ENCODE measurements at regions not wholly inside any gene's neighbourhood (a gene's known extent, or its start where the extent isn't known, plus 50 kb on each side); places are given as distances from the start of the nearest gene placed in this dataset.

DNA sequence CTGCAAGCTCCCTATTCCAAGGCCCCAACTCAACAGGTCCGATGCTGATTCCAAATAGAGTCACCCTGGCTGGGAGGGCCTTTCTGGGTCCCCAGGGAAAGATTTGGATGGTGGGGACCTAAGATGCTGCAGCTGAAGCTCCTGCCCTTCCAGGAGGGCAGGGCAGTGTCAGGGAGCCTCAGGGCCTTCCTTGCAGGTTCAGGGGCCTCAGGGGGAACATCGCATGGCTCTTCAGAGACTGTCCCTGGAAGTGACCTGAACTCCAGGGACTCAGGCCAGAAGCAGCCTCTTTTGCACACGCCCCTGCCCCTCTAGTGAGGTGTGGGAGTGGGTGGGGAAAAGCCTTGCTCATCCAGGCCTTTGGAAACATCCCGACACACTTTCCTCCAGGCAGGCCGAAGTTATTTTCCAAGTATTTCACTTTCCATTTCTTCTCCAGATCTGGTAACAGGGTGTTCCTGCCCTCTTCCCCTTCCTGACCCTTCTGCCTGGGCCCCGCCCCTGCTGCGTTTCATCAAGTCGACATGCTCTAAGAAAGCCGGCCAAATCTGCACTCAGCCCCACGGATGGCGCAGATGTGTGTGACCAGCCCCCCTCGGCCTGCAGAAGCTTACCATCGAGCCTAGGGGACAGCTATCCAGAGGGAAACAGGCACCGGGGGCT is 159.5 kb downstream of the FGF18 start:
- DNase-seq (ENCODE audit: low read depth in 1 of 2, low spot score in 2 of 2): no peak
- H3K14ac ChIP-seq (ENCODE audit: insufficient read length): no peak overlapping the region
- H2BK20ac ChIP-seq (ENCODE audit: low read length): no peak overlapping the region
- ChIA-PET POLR2A (ENCODE audit: partially characterized antibody) (interaction anchor here (1.1 to 1.3 kb wide), 2 partner anchors 9 to 89 kb away, joined by 5 to 8 read pairs; no protein-coding TSS in a partner anchor), CTCF (ENCODE audit: partially characterized antibody) (interaction anchor here (0.9 to 1.0 kb wide), 2 partner anchors 17 to 160 kb away, joined by 3 read pairs; partner anchors contain the start of gene FGF18)
- no peak overlapping the region for H2AK5ac ChIP-seq (ENCODE audit: low read depth, low read length)
- no peak overlapping the region for H3K27ac ChIP-seq (ENCODE audit: low read depth, low read length)
- H3K79me2 ChIP-seq (ENCODE audit: control insufficient read depth in 1 of 2, insufficient read depth in 2 of 2, low read length in 2 of 2): no peaks in the 10 kb centered on the region
- no peak overlapping the region for H3K56ac ChIP-seq (replicated peaks; ENCODE audit: insufficient read length, low read depth, low read length)
- H2BK12ac ChIP-seq (ENCODE audit: low read depth, low read length): no peak overlapping the region
- peak overlapping the region; percentile 32 for H4K91ac ChIP-seq (replicated peaks; ENCODE audit: insufficient read length, low read length)
- no peaks in the 10 kb centered on the region for H3K36me3 ChIP-seq (ENCODE audit: control insufficient read depth in 2 of 4, insufficient read depth in 4 of 4, low read length in 3 of 4)
- H3K4me3 ChIP-seq (ENCODE audit: extremely low read depth in 1 of 4, insufficient read depth in 2 of 4, low read depth in 3 of 4, low read length in 4 of 4): no peak overlapping the region
- H4K8ac ChIP-seq (ENCODE audit: extremely low read depth, insufficient read depth, low read length): no peak overlapping the region; the same call in 1 of the 2 replicates
- no peak overlapping the region for H3K9ac ChIP-seq (replicated peaks in 1 of 4; ENCODE audit: extremely low read depth in 1 of 4, low read depth in 3 of 4, low read length in 3 of 4)
- H2BK5ac ChIP-seq (ENCODE audit: low read depth, low read length): no peak overlapping the region
- H3K9me3 ChIP-seq (ENCODE audit: insufficient read depth in 2 of 2, low read depth in 1 of 2, low read length in 1 of 2): no peaks in the 10 kb centered on the region
- H3K4me2 ChIP-seq (ENCODE audit: insufficient read depth in 1 of 2, low read depth in 2 of 2, low read length in 2 of 2): no peak overlapping the region
- H3K4me1 ChIP-seq (replicated peaks in 1 of 4; ENCODE audit: control insufficient read depth in 3 of 4, insufficient read depth in 4 of 4, low read length in 3 of 4): peaks cover 0 to 6% (median 0%) of the 10 kb centered on the region in 4 experiments; a peak in 2 of 7 replicates
- no peaks in the 10 kb centered on the region for H3K79me1 ChIP-seq (ENCODE audit: low read depth, low read length)
- no peak overlapping the region for H2BK15ac ChIP-seq (ENCODE audit: low read length)
- H4K20me1 ChIP-seq (replicated peaks in 1 of 2; ENCODE audit: control insufficient read depth in 1 of 2, insufficient read depth in 2 of 2, low read length in 2 of 2): no peaks in the 10 kb centered on the region
- no peak for FAIRE-seq
- no peak overlapping the region for H3K4ac ChIP-seq (replicated peaks; ENCODE audit: insufficient read length, low read depth, low read length)
- H2BK120ac ChIP-seq (replicated peaks; ENCODE audit: low read depth, low read length): no peak overlapping the region
- no peaks in the 10 kb centered on the region for H3K27me3 ChIP-seq (replicated peaks in 1 of 4; ENCODE audit: control insufficient read depth in 3 of 4, extremely low read depth in 1 of 4, insufficient read depth in 3 of 4, low read length in 3 of 4)
- H3K18ac ChIP-seq (ENCODE audit: extremely low read depth, low read length): no peak overlapping the region
- no peaks in the 10 kb centered on the region for H3K23me2 ChIP-seq (ENCODE audit: low read depth, low read length)
- H2AFZ ChIP-seq (ENCODE audit: low read length): no peak overlapping the region
- 87% methylated on average over 14 of the region's 14 CpGs; no CpG with 5 or more reads in 1 of the 2 experiments for WGBS, 2 experiments (ENCODE audit: extremely low coverage in 1 of 2, insufficient coverage in 1 of 2, insufficient read length in 1 of 2, insufficient replicate concordance in 2 of 2, low coverage in 1 of 2, low lambda C conversion rate in 2 of 2, missing lambda C conversion rate in 1 of 2)
- H4K5ac ChIP-seq (ENCODE audit: insufficient read length, low read depth, low read length): no peak overlapping the region
- H3K23ac ChIP-seq (ENCODE audit: insufficient read length): no peak overlapping the region
- TF ChIP-seq SIRT6 (IDR thresholded peaks at IDR 0.05; ENCODE audit: low read length) (no peak), RXRA (IDR thresholded peaks at IDR 0.05; ENCODE audit: insufficient read depth, low read depth, low read length) (no peak), RAD21 (IDR thresholded peaks at IDR 0.05 in 1 of 2, conservative IDR thresholded peaks at IDR 0.05 in 1 of 2; ENCODE audit: low read depth in 2 of 2, low read length in 2 of 2) (no peak), HDAC6 (IDR thresholded peaks at IDR 0.05; ENCODE audit: low read depth, low read length) (no peak), BCL11A (IDR thresholded peaks at IDR 0.05; ENCODE audit: low read depth in 2 of 2, low read length in 2 of 2) (no peak), RFX5 (IDR thresholded peaks at IDR 0.05; ENCODE audit: borderline replicate concordance, low read depth, low read length) (no peak), KDM5A (IDR thresholded peaks at IDR 0.05; ENCODE audit: low read length) (no peak), RNF2 (IDR thresholded peaks at IDR 0.05; ENCODE audit: borderline replicate concordance, low read depth, low read length, missing control alignments, poor library complexity, severe bottlenecking) (no peak), NANOG (IDR thresholded peaks at IDR 0.05; ENCODE audit: insufficient read depth, low read depth, low read length, poor library complexity, severe bottlenecking) (no peak), ASH2L (IDR thresholded peaks at IDR 0.05; ENCODE audit: low read length) (no peak), JUND (IDR thresholded peaks at IDR 0.05; ENCODE audit: low read length) (no peak), NRF1 (IDR thresholded peaks at IDR 0.05; ENCODE audit: low read depth, low read length) (no peak)

Data from H1 (cell line).